HUDEP-2 (cell line): ENCODE measurements at regions not wholly inside any gene's neighbourhood (a gene's known extent, or its start where the extent isn't known, plus 50 kb on each side); places are given as distances from the start of the nearest gene placed in this dataset.

ENCODE experiments used
- DNase-seq, 76 experiments: peaks; one replicate each; lab custom pipeline; 2025; ENCODE audit not compliant: unreplicated experiment in 76 of 76; lab: John Stamatoyannopoulos, UW

GRCh38 chr12:68497702-68498101 is 113.0 kb upstream of the RAP1B start:
- DNase-seq = peak in 2 of 76 experiments; percentile 4 to 5

- DNase-seq = no peak
Measured at GRCh38 chr12:68498736-68499135, 112.0 kb upstream of the RAP1B start.

GRCh38 chr12:68499616-68500015 is 111.1 kb upstream of the RAP1B start:
- no peak for DNase-seq

- no peak for DNase-seq
Measured at GRCh38 chr12:68501226-68501625, 109.5 kb upstream of the RAP1B start.

GRCh38 chr12:68505970-68506369 is 104.7 kb upstream of the RAP1B start:
- no peak for DNase-seq

- no peak for DNase-seq
Measured at GRCh38 chr12:68506619-68507018, 104.1 kb upstream of the RAP1B start.

GRCh38 chr12:68507657-68508056 is 103.0 kb upstream of the RAP1B start:
- DNase-seq = no peak

GRCh38 chr12:68508576-68508975 is 102.1 kb upstream of the RAP1B start:
- no peak for DNase-seq

- DNase-seq = no peak
Measured at GRCh38 chr12:68509242-68509641, 101.5 kb upstream of the RAP1B start.

- DNase-seq = no peak
Measured at GRCh38 chr12:68510397-68510796, 100.3 kb upstream of the RAP1B start.

- DNase-seq = peak in 3 of 76 experiments; percentile 4 to 11 (median 6)
Measured at GRCh38 chr12:68514807-68515411, 95.8 kb upstream of the RAP1B start.

GRCh38 chr12:68515793-68516192 is 94.9 kb upstream of the RAP1B start:
- DNase-seq = no peak

GRCh38 chr12:68521321-68521839 is 89.3 kb upstream of the RAP1B start:
- no peak for DNase-seq

- no peak for DNase-seq
Measured at GRCh38 chr12:68521848-68522502, 88.7 kb upstream of the RAP1B start.

- no peak for DNase-seq
Measured at GRCh38 chr12:68529466-68529865, 81.2 kb upstream of the RAP1B start.

GRCh38 chr12:68529869-68530268 is 80.8 kb upstream of the RAP1B start:
- no peak for DNase-seq

- DNase-seq = no peak
Measured at GRCh38 chr12:68530299-68530698, 80.4 kb upstream of the RAP1B start.

- no peak for DNase-seq
Measured at GRCh38 chr12:68530965-68531364, 79.7 kb upstream of the RAP1B start.

GRCh38 chr12:68532204-68532886 is 78.4 kb upstream of the RAP1B start:
- DNase-seq = no peak

- no peak for DNase-seq
Measured at GRCh38 chr12:68532887-68533248, 77.8 kb upstream of the RAP1B start.

GRCh38 chr12:68534108-68534507 is 76.6 kb upstream of the RAP1B start:
- DNase-seq = no peak
